GM18502 (cell line): ENCODE measurements at regions not wholly inside any gene's neighbourhood (a gene's known extent, or its start where the extent isn't known, plus 50 kb on each side); places are given as distances from the start of the nearest gene placed in this dataset.

Experiments
- ATAC-seq: cut with Tn5 transposase; IDR thresholded peaks from one replicate; pipeline ENCODE4 v1.9.1; 2021; ENCODE audit warnings: mild to moderate bottlenecking; ENCODE audit not compliant: unreplicated experiment, poor library complexity

DNA sequence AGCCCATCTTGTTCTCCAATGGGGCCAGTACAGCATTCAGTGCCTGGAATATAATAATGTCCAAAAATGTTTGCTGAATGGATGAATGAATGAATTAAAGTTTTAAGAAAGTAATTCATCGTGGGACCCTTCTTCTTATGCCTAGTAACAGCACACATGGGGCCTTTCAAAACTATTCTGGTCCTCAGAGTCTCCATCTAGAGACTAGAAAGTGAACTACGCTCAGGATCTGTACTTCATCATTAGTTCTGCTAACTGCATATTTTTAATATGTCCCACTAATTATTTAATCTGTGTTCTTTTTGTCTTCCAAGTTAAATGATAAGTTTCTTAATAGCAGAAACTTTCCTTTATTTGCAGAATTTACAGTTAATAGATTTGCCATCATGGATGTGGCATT is 172.5 kb downstream of the SMAD2 start:
- ATAC-seq = no peak

- ATAC-seq = no peak
Observed at GRCh38 chr18:47756364-47757016, 174.0 kb downstream of the SMAD2 start.

GRCh38 chr18:47755102-47755456 is 175.4 kb downstream of the SMAD2 start:
- no peak for ATAC-seq

DNA sequence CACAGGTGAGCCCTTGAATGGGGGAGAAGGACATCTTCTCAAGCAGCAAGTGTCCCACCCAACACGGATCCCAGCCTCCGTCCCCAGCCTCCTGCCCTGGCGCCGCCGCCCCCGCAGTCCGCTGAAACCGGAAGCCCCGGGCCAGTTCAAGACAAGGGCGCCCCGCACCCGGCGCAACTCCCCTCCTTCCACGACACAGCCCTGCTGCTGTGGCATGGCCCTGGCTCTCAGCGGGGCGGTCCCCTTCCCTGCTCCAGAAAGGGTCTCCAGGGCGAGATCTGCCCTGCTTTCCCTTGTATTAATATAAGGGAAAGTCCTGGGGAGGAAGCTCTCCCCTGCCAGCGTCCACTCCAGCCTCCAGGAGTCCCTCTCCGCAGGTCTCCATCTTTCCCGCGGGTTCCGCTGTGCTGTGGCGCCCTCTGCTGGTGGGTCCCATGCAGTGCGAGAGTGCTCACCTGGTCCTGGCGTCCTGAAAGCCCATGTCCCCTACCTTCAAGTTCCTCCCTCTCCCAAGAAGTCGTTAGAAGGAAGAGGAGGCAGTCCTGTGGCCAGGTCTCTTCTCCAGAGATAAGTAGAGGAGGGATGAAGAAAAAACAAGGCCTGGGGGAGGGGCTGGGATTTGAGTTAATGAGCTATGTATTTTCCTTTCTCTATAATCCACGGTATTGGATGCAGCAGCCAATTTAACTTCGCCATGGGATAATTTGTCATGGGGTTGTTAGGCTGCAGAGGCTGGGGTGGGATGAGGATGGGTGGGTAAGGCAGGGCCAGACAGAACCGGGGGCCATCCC is 176.0 kb downstream of the SMAD2 start:
- ATAC-seq = no peak

DNA sequence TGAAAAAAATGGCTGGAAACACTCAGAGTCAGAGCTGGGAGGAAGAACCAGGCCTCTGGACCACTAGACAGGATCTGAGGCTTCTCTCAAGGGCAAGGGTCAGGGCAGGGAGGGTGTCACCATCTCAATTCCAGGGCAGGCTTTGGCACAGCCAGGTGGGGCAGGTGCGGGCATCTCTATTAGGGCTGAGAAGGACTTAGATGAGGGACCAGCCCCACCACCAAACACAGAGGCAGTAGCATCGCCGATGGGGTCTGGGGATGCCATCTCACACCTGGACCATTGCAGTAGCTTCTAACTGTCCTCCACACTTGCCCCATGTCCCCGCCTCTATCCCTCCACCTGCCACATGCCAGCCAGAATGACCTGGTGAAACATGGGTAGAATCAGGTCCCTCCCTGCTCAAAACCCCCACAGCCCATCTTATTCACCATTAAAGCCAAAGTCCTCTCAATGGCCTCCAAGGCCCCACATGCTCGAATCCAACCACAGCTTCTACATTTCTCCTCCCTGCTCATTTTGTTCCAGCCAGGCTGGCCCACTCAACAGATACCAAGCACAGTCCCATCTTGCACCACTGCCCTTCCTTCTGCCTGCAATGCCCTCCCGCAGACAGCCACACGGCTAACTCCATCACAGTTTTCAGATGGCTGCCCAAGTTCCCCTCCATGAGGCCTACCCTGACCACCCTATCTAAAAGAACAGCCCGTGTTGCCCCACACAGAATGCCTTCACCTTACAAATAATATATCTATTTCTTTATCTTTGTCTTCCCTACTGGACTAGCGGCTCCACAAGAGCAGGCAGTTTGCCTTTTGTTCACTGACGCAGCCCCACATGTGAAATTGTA is 177.4 kb downstream of the SMAD2 start:
- ATAC-seq = no peak

- no peak for ATAC-seq
Observed at GRCh38 chr18:47750889-47751423, 179.5 kb downstream of the SMAD2 start.

DNA sequence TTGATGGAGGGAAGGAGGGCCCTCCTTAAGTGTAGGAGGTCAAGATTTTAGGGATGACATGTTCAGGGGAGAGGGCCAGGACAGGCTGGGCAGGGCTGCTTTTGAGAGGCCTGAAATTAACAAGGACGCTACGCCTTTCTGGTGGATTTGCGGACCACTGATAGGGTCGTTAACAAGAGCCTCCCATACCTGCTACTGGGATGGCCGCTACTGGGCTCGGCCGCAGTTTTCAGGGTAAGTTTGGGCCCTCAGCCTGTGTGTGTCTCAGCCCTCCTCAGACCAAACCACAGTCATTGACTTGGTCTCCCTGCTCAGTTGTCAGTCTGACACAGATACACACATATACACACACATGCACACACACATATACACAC is 180.9 kb downstream of the SMAD2 start:
- ATAC-seq = no peak

DNA sequence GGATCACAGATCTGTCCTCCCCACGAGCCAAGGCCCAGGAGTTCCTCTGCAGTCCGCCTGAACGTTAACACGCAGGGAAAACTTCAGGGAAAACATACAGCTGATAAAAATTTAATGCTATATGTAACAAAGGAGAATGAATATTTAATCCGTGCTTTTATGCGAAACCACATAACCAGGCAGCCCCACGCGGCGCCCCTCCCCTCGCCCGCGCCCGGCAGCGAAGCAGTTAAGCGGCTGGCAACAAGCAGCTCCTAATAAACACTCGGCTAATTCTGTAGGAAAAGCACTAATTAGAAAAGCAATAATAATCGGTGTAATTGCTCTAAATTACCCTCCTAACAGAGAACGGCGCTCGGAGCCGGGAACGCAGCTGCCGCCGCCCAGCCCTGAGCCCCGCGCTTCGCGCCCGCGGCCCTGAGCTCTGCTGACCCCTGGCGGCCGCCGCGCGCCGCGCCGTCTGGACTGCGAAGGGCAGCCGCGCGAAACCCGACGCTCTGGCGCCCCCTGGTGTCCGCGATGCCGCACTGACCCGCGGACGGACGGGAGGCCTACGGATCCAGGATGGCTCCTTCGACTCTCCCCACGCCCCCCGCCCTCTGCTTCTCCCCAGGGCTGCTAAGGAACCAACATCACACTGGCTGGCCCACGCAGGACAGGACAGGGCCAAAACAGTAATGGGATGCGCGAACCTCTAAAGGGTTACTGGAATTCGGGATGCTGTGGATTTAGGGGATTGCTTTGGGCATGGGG is 181.4 kb downstream of the SMAD2 start:
- ATAC-seq = peak; percentile 87

DNA sequence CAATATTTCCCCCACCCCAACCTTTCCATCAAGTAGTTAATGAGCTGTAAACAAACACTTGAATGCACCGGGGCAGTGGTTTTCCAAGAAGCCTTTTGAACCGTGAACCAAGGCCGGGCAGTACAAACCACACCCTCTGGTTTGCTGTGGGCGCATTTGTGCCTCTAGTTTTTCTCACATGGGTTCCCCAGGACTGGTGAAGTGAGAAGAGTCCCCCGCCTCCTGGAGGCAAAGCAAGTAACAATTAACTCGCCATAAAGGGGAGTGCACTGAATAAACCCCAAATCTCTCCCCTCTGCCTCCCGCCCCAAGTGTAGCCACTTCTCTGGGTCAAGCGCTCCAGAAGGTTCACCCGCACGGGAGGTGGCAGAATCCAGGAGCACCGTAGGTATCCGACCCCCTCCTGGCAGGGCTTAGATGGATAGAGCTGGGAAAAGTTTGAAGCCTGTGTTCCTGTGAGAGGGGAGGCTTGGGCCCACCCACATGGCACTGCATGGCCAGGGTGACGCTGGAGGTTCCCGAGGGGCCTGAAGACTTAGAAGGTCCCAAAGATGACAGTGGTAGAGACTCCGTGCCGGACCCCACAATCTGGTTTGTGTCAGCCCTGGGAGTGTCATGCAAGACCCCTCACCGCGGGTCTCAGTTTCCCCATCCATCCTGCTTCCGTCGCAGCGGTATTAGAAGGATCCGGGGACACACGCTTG is 182.2 kb downstream of the SMAD2 start:
- no peak for ATAC-seq

GRCh38 chr18:47747260-47747795 is 183.1 kb downstream of the SMAD2 start:
- ATAC-seq = no peak

- ATAC-seq = no peak
Observed at GRCh38 chr18:47746615-47747014, 183.8 kb downstream of the SMAD2 start.

DNA sequence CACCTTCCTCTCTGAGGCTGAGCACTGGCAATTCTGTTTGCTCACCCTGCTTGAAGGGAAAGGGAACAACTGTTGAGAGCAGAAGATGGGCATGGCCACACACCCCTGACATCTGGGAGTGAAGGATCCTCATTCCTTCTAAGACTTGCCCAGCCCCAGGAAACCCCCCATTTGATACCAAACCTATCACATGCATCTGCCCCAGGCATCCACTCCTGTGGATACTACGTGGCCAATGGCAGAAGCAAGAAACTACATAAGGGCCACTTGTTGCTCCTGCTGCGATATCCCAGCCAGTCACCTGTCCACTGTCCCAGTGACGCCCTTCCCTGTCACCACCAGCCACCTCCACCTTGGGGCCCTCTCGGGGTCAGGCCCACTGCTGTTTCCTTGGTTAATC is 185.2 kb downstream of the SMAD2 start:
- ATAC-seq = no peak

DNA sequence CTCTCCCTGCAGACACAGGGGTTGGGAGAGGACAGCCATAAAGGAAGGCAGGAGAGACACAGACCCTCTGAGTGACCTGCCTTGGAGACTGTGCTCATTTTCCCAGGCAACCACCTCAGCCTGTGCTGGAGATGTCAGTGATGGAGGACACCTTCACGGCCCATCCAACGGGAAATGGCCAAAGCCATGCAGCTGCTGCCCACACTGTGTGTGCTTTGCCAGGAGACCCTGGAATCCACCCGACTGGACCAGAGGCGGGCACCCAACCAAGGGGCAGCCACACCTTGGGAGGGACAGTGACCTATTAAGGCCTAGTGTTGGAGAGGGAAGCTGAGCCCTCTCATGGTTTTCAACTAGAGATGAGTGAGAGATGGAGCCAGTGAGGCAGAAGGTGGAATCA is 192.5 kb downstream of the SMAD2 start:
- no peak for ATAC-seq

GRCh38 chr18:47737198-47737830 is 193.1 kb downstream of the SMAD2 start:
- no peak for ATAC-seq

- ATAC-seq = no peak
Observed at GRCh38 chr18:47736376-47737140, 193.9 kb downstream of the SMAD2 start.

DNA sequence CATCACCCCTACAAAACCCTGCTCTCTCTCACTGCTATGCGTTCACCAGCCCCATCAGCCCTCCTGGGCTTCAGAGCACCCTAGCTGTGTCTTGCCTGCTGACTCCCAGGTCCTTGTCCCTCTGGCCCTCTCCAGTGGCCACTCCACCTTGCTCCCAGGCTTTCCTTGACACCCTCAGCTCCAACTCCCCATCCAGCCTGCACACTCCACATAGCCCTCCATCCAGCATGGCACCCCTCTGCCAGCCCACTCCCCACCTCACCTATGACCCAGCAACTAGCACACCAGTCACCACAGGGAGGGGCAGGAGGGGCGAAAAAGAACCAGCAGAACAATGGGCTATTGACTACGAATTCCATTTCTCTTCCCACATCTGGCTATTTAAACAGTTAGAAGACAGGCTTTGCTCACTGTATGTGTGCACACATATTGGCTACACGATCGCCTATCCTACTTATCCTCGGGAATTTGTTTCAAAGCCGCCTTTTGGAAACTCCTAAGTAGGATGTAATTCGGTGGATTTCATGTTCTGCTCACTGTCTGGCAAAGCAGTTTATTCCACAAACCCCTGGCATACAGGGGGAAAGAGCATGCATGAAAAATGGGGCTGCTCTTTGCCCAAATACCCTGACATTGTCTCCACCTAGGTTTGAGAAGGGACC is 195.3 kb downstream of the SMAD2 start:
- no peak for ATAC-seq

GRCh38 chr18:47731276-47731675 is 199.2 kb downstream of the SMAD2 start:
- no peak for ATAC-seq

GRCh38 chr18:47730795-47731194 is 199.7 kb downstream of the SMAD2 start:
- no peak for ATAC-seq
